ENCODE measurements at regions not wholly inside any gene's neighbourhood (a gene's known extent, or its start where the extent isn't known, plus 50 kb on each side); places are given as distances from the start of the nearest gene placed in this dataset.

- no peak for TF ChIP-seq CTCF (IDR thresholded peaks at IDR 0.05; ENCODE audit: borderline replicate concordance, extremely low read depth, insufficient read depth)
- H3K9me3 ChIP-seq (ENCODE audit: control insufficient read depth in 2 of 3, insufficient read depth in 1 of 3, low read length in 3 of 3): no peaks in the 10 kb centered on the region
- no peak overlapping the region for H3K4me3 ChIP-seq (ENCODE audit: low read length in 3 of 3)
- H3K36me3 ChIP-seq (ENCODE audit: control insufficient read depth in 2 of 3, insufficient read depth in 3 of 3, low read length in 3 of 3): no peaks in the 10 kb centered on the region
- no peaks in the 10 kb centered on the region for H3K27me3 ChIP-seq (ENCODE audit: control insufficient read depth, insufficient read depth, low read length)
- intact Hi-C loops (cut with DNase I): no loop called here
- FAIRE-seq (no peak), DNase-seq (peak in 1 of 5 donors; percentile 8)
- H3K27ac ChIP-seq (ENCODE audit: low read depth in 2 of 2, low read length in 2 of 2): no peak overlapping the region
- peaks cover 0 to 3% (median 0%) of the 10 kb centered on the region in 3 donors for H3K4me1 ChIP-seq (ENCODE audit: control insufficient read depth in 2 of 3, insufficient read depth in 2 of 3, low read depth in 1 of 3, low read length in 3 of 3)
- no peak overlapping the region for H3K9ac ChIP-seq (ENCODE audit: low read length in 3 of 3)
Measured at GRCh38 chr2:16763493-16763899, 97.9 kb upstream of the CYRIA start.

GRCh38 chr2:16763056-16763455 lies 97.4 kb upstream of the CYRIA start:
- no peak overlapping the region for H3K4me3 ChIP-seq (ENCODE audit: low read length in 3 of 3)
- TF ChIP-seq CTCF (IDR thresholded peaks at IDR 0.05; ENCODE audit: borderline replicate concordance, extremely low read depth, insufficient read depth): no peak
- H3K27me3 ChIP-seq (ENCODE audit: control insufficient read depth, insufficient read depth, low read length): no peaks in the 10 kb centered on the region
- no peak for DNase-seq
- peaks cover 0 to 3% (median 0%) of the 10 kb centered on the region in 3 donors for H3K4me1 ChIP-seq (ENCODE audit: control insufficient read depth in 2 of 3, insufficient read depth in 2 of 3, low read depth in 1 of 3, low read length in 3 of 3)
- H3K9me3 ChIP-seq (ENCODE audit: control insufficient read depth in 2 of 3, insufficient read depth in 1 of 3, low read length in 3 of 3): no peaks in the 10 kb centered on the region
- H3K36me3 ChIP-seq (ENCODE audit: control insufficient read depth in 2 of 3, insufficient read depth in 3 of 3, low read length in 3 of 3): no peaks in the 10 kb centered on the region
- no peak for FAIRE-seq
- intact Hi-C loops (cut with DNase I): no loop called here
- no peak overlapping the region for H3K27ac ChIP-seq (ENCODE audit: low read depth in 2 of 2, low read length in 2 of 2)
- no peak overlapping the region for H3K9ac ChIP-seq (ENCODE audit: low read length in 3 of 3)

GRCh38 chr2:16760426-16760825 lies 94.8 kb upstream of the CYRIA start:
- no peaks in the 10 kb centered on the region for H3K9me3 ChIP-seq (ENCODE audit: control insufficient read depth in 2 of 3, insufficient read depth in 1 of 3, low read length in 3 of 3)
- TF ChIP-seq CTCF (IDR thresholded peaks at IDR 0.05; ENCODE audit: borderline replicate concordance, extremely low read depth, insufficient read depth): no peak
- no peaks in the 10 kb centered on the region for H3K36me3 ChIP-seq (ENCODE audit: control insufficient read depth in 2 of 3, insufficient read depth in 3 of 3, low read length in 3 of 3)
- H3K4me1 ChIP-seq (ENCODE audit: control insufficient read depth in 2 of 3, insufficient read depth in 2 of 3, low read depth in 1 of 3, low read length in 3 of 3): peaks cover 0 to 3% (median 0%) of the 10 kb centered on the region in 3 donors
- FAIRE-seq (no peak), DNase-seq (no peak)
- no peaks in the 10 kb centered on the region for H3K27me3 ChIP-seq (ENCODE audit: control insufficient read depth, insufficient read depth, low read length)
- H3K27ac ChIP-seq (ENCODE audit: low read depth in 2 of 2, low read length in 2 of 2): no peak overlapping the region
- intact Hi-C loops (cut with DNase I): no loop called here
- no peak overlapping the region for H3K4me3 ChIP-seq (ENCODE audit: low read length in 3 of 3)
- no peak overlapping the region for H3K9ac ChIP-seq (ENCODE audit: low read length in 3 of 3)
